Fibroblast of gingiva (primary cell): ENCODE measurements at regions not wholly inside any gene's neighbourhood (a gene's known extent, or its start where the extent isn't known, plus 50 kb on each side); places are given as distances from the start of the nearest gene placed in this dataset.
"Not testable (repeated sequence)": the region's sequence is repeated elsewhere in the genome, so short reads cannot be mapped to it uniquely, and the experiment has no call there.

Experiments
- DNase-seq: peaks from one replicate; pipeline ENCODE4 v3.0.0-alpha.2; 2011; ENCODE audit warnings: low read depth

- no peak for DNase-seq
These were observed 100.5 kb upstream of the AADAT start for GRCh38 chr4:170190265-170190664.

DNA sequence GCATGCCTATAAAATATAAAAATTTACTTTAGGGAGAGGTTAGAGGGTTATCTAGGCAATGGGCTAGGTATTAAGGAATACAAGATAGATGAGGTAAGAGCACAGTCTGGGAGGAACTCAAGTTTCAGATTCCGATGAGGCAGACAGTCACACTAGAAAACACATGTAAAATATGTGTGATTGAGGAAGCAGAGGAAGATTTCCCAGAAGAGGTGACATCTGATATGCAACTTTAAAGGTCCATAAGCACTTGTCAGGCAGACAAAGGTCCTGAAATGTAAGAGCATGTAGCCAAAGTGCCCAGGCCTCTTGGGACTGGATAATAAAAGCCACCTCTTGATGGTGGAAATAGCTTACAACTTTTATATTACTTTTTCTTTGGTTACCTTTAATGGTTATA is 81.1 kb upstream of the AADAT start:
- no peak for DNase-seq

- no peak for DNase-seq
These were observed 79.9 kb upstream of the AADAT start for GRCh38 chr4:170169699-170170098.

- no peak for DNase-seq
These were observed 77.9 kb upstream of the AADAT start for GRCh38 chr4:170167678-170168077.

DNA sequence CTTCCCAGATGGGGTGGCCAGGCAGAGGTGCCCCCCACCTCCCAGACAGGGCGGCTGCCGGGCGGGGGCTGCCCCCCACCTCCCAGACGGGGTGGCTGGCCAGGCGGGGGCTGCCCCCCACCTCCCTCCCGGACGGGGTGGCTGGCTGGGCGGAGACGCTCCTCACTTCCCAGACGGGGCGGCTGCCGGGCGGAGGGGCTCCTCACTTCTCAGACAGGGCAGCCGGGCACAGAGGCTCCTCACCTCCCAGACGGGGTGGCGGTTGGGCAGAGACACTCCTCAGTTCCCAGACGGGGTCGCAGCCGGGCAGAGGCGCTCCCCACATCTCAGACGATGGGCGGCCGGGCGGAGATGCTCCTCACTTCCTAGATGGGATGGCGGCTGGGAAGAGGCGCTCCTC is 76.4 kb upstream of the AADAT start:
- not testable (repeated sequence) for DNase-seq

GRCh38 chr4:170162416-170162815 is 72.7 kb upstream of the AADAT start:
- DNase-seq: no peak

DNA sequence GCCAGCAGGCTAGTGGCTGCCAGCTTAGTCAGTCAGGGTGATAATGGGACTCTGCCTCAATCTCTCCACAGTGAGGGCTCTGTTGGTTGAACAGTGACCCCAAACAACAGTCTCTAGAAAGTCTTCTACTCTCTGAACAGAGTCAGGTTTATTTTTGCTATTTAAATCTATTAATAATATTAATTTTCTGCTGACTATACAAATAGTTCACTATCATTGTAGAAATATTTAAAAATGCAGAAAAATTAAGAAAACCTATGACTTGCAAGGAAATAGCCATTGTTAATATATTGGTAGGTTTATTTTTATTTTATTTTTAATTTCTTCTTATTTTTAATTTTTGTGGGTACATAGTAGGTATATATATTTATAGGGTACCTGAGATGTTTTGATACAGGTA is 67.9 kb upstream of the AADAT start:
- DNase-seq: no peak

- DNase-seq: no peak
These were observed 55.4 kb upstream of the AADAT start for GRCh38 chr4:170145120-170145519.

DNA sequence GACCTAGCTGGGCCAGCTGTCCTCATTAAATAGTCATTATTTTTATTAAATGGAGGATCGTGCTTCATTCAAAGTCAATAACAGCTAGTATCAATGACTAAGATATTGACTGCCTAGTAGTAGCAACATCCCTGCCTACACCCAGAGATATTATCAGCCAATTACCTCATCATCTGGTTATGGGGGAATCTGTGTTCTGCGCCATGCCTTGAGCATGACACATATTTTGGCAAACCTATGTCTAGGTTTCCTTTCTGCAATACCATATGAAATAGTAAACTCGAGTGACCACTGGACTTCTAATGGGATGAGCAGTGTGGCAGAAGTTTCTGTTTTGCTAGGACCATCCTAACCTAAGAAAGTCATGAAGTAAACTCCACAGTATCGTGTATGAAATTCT is 50.0 kb upstream of the AADAT start:
- DNase-seq: no peak
